HCT116 (cell line): ENCODE measurements at regions not wholly inside any gene's neighbourhood (a gene's known extent, or its start where the extent isn't known, plus 50 kb on each side); places are given as distances from the start of the nearest gene placed in this dataset.

ENCODE experiments used
- ATAC-seq: fragments of 200-7000 bp; cut with Tn5 transposase; 2 replicates; pipeline ENCODE4 v1.9.1; 2020; ENCODE audit warnings: mild to moderate bottlenecking, moderate library complexity
- BruUV-seq: library from RNA; stranded (reverse); fragments of 400-500 nt; replicated peaks from 2 replicates; lab custom pipeline; 2021; lab: Mats Ljungman, UMichigan
- CTCF ChIA-PET: fragments of 300-600 bp; sonication (Branson Sonifier 250); formaldehyde crosslinking; loops from one replicate; lab custom pipeline; 2021; ENCODE audit warnings: antibody characterized with exemption; lab: Charles Lee
- POLR2A ChIA-PET: fragments of 300-600, 350-600 bp; sonication (Branson Sonifier 250); formaldehyde crosslinking; loops from one replicate; lab custom pipeline; 2021; ENCODE audit warnings: antibody characterized with exemption; lab: Charles Lee
- RAD21 ChIA-PET, 2 experiments: fragments of 300-600 bp; sonication (Branson Sonifier 250); formaldehyde crosslinking; loops; one replicate each; lab custom pipeline; 2023; ENCODE audit warnings: low total read pairs in 2 of 2; ENCODE audit not compliant: uncharacterized antibody in 2 of 2, unreplicated experiment in 2 of 2, low non-redundant PET in 1 of 2; lab: Charles Lee
- DNase-seq: peaks from one replicate; pipeline ENCODE4 v3.0.0-alpha.2; 2010; ENCODE audit warnings: low read depth, low spot score
- H2AFZ ChIP-seq: fragments of 200-600 bp; shearing (Covaris generic), sonication (generic); 2 replicates; pipeline ENCODE4 v1.6.1; 2017; ENCODE audit warnings: low read depth, mixed run types, mixed read lengths, antibody characterized with exemption, low read length; ENCODE audit not compliant: poor library complexity, severe bottlenecking
- H3K27ac ChIP-seq: 2 replicates; pipeline ENCODE4 v1.5.1; 2012; ENCODE audit warnings: low read depth, low read length
- H3K27me3 ChIP-seq: fragments of 200-600 bp; sonication (generic); 2 replicates; pipeline ENCODE4 v1.6.1; 2016; ENCODE audit warnings: mixed run types, low read length, mixed read lengths; ENCODE audit not compliant: insufficient read depth
- H3K36me3 ChIP-seq, 2 experiments: fragments of 200-500 bp in 1 of 2; fragments of 200-600 bp in 1 of 2; sonication (Bioruptor generic) in 1 of 2; sonication (generic) in 1 of 2; 2 replicates each; pipeline versions ENCODE4 v1.5.1 to v1.6.1; 2014 to 2016; ENCODE audit warnings: low read length in 2 of 2, inconsistent platforms in 1 of 2, mixed read lengths in 1 of 2, mixed run types in 1 of 2; ENCODE audit not compliant: insufficient read depth in 2 of 2, control insufficient read depth in 1 of 2
- H3K4me1 ChIP-seq, 2 experiments: fragments of 200-600 bp in 1 of 2; sonication (generic) in 1 of 2; 2 replicates each; pipeline versions ENCODE4 v1.5.1 to v1.6.1; 2012 to 2017; ENCODE audit warnings: low read length in 2 of 2, inconsistent platforms in 1 of 2, mild to moderate bottlenecking in 1 of 2, mixed read lengths in 1 of 2, mixed run types in 1 of 2, moderate library complexity in 1 of 2; ENCODE audit not compliant: insufficient read depth in 2 of 2, control insufficient read depth in 1 of 2
- H3K4me2 ChIP-seq: fragments of 200-600 bp; sonication (generic); 2 replicates; pipeline ENCODE4 v1.6.1; 2017; ENCODE audit warnings: mixed run types, low read length, mixed read lengths
- H3K4me3 ChIP-seq, 2 experiments: fragments of 200-600 bp in 1 of 2; sonication (generic) in 1 of 2; replicated peaks in 1 of 2; 2 replicates each; pipeline ENCODE4 v1.5.1; 2011 to 2016; ENCODE audit warnings: low read length in 2 of 2, control low read depth in 1 of 2, low read depth in 1 of 2, mild to moderate bottlenecking in 1 of 2, mixed read lengths in 1 of 2, mixed run types in 1 of 2
- H3K79me2 ChIP-seq: fragments of 200-600 bp; sonication (generic); 2 replicates; pipeline ENCODE4 v1.6.1; 2017; ENCODE audit warnings: mild to moderate bottlenecking, mixed run types, low read length, moderate library complexity, mixed read lengths; ENCODE audit not compliant: insufficient read depth
- H3K9ac ChIP-seq: fragments of 200-600 bp; sonication (generic); 2 replicates; pipeline ENCODE4 v1.6.1; 2016; ENCODE audit warnings: low read length, mixed read lengths
- H3K9me2 ChIP-seq: fragments of 200-600 bp; sonication (generic), shearing (Covaris generic); 2 replicates; pipeline ENCODE4 v1.6.1; 2017; ENCODE audit warnings: mixed run types, mild to moderate bottlenecking, moderate library complexity; ENCODE audit not compliant: insufficient read depth
- H3K9me3 ChIP-seq, 2 experiments: fragments of 200-500 bp in 1 of 2; fragments of 200-600 bp in 1 of 2; sonication (Bioruptor generic) in 1 of 2; sonication (generic) in 1 of 2; 2 replicates each; pipeline ENCODE4 v1.6.1; 2014 to 2017; ENCODE audit warnings: low read length in 2 of 2, mixed read lengths in 2 of 2, inconsistent platforms in 1 of 2, low read depth in 1 of 2, mild to moderate bottlenecking in 1 of 2, mixed run types in 1 of 2, moderate library complexity in 1 of 2; ENCODE audit not compliant: control insufficient read depth in 1 of 2, insufficient read depth in 1 of 2
- H4K20me1 ChIP-seq: fragments of 200-600 bp; sonication (generic), shearing (Covaris generic); 2 replicates; pipeline ENCODE4 v1.6.1; 2017; ENCODE audit warnings: mixed run types, mild to moderate bottlenecking, moderate library complexity; ENCODE audit not compliant: insufficient read depth
- CBX3 ChIP-seq: IDR thresholded peaks from 2 replicates; pipeline ENCODE4 v1.6.1; 2012; ENCODE audit warnings: low read depth
- CEBPB ChIP-seq: IDR thresholded peaks from 2 replicates; pipeline ENCODE4 v1.6.1; 2012; ENCODE audit warnings: low read depth
- EGR1 ChIP-seq: IDR thresholded peaks from 2 replicates; pipeline ENCODE4 v1.6.1; 2012; ENCODE audit warnings: low read depth
- EZH2 ChIP-seq: fragments of 200-600 bp; sonication (generic); IDR thresholded peaks from 2 replicates; pipeline ENCODE4 v1.6.1; 2017; ENCODE audit warnings: antibody characterized with exemption, mixed run types
- EZH2phosphoT487 ChIP-seq: fragments of 200-600 bp; IDR thresholded peaks from 2 replicates; pipeline ENCODE4 v1.6.1; 2018; ENCODE audit warnings: antibody characterized with exemption, borderline replicate concordance
- JUND ChIP-seq: IDR thresholded peaks from 2 replicates; pipeline ENCODE4 v1.6.1; 2012
- POLR2A ChIP-seq: IDR thresholded peaks from 2 replicates; pipeline ENCODE4 v1.7.0; 2011; ENCODE audit warnings: borderline replicate concordance; ENCODE audit not compliant: insufficient read depth, insufficient read length; ENCODE audit errors: extremely low read depth
- POLR2AphosphoS5 ChIP-seq: IDR thresholded peaks from 2 replicates; pipeline ENCODE4 v1.6.1; 2011; ENCODE audit warnings: mild to moderate bottlenecking, low read depth, low read length, moderate library complexity
- RAD21 ChIP-seq: IDR thresholded peaks from 2 replicates; pipeline ENCODE4 v1.6.1; 2012; ENCODE audit warnings: low read depth, mild to moderate bottlenecking
- SIN3A ChIP-seq: IDR thresholded peaks from 2 replicates; pipeline ENCODE4 v1.6.1; 2012; ENCODE audit warnings: low read depth
- SP1 ChIP-seq: IDR thresholded peaks from 2 replicates; pipeline ENCODE4 v1.6.1; 2012; ENCODE audit warnings: low read depth
- SRF ChIP-seq: IDR thresholded peaks from 2 replicates; pipeline ENCODE4 v1.6.1; 2012; ENCODE audit warnings: low read depth
- TCF7L2 ChIP-seq: IDR thresholded peaks from 2 replicates; pipeline ENCODE4 v1.7.0; 2011; ENCODE audit warnings: borderline replicate concordance, inconsistent platforms; ENCODE audit not compliant: insufficient read depth, insufficient read length; ENCODE audit errors: extremely low read depth
- YY1 ChIP-seq: IDR thresholded peaks from 2 replicates; pipeline ENCODE4 v1.6.1; 2011; ENCODE audit warnings: low read length, low read depth, moderate library complexity, mild to moderate bottlenecking; ENCODE audit not compliant: insufficient replicate concordance; ENCODE audit errors: extremely low read depth
- ZFX ChIP-seq: fragments of 450-650 bp; IDR thresholded peaks from 2 replicates; pipeline ENCODE4 v1.6.1; 2017
- ZNF274 ChIP-seq: fragments of 200-500 bp; sonication (Bioruptor generic); IDR thresholded peaks from 2 replicates; pipeline ENCODE4 v1.6.1; 2014; ENCODE audit warnings: mild to moderate bottlenecking, low read depth, low read length, inconsistent platforms
- intact Hi-C: fragments of 100-400 bp; cut with micrococcal nuclease; formaldehyde crosslinking; loops from 2 replicates; pipeline ENCODE4 v1.10.0; 2022
- TF ChIP-seq, protein P1 (sequence below): IDR thresholded peaks from 2 replicates; pipeline ENCODE4 v1.6.1; 2012
- TF ChIP-seq, protein P2 (sequence below): IDR thresholded peaks from 2 replicates; pipeline ENCODE4 v1.6.1; 2011; ENCODE audit warnings: mild to moderate bottlenecking, low read length, moderate library complexity; ENCODE audit not compliant: insufficient replicate concordance; ENCODE audit errors: extremely low read depth
- TF ChIP-seq, protein P3 (sequence below): IDR thresholded peaks from 2 replicates; pipeline ENCODE4 v1.6.1; 2012

GRCh38 chr5:61779743-61780142, 447.7 kb downstream of the ZSWIM6 start:
- no peaks in the 10 kb centered on the region for H3K9me2 ChIP-seq
- no peak overlapping the region for H2AFZ ChIP-seq
- no peaks in the 10 kb centered on the region for H3K36me3 ChIP-seq
- POLR2A ChIA-PET, result no interaction called here
- H3K9me3 ChIP-seq, result no peaks in the 10 kb centered on the region
- intact Hi-C loops, result no loop called here
- no peak overlapping the region for H3K27ac ChIP-seq
- H3K4me3 ChIP-seq, result no peak overlapping the region
- ATAC-seq (no peak), DNase-seq (no peak)
- H3K79me2 ChIP-seq, result no peaks in the 10 kb centered on the region
- RAD21 ChIA-PET, result no interaction called here
- BruUV-seq, result no TSS peak
- no peaks in the 10 kb centered on the region for H3K4me1 ChIP-seq
- peaks cover 67% of the 10 kb centered on the region for H3K27me3 ChIP-seq
- no peak overlapping the region for H3K4me2 ChIP-seq
- H3K9ac ChIP-seq, result no peak overlapping the region
- CTCF ChIA-PET, result interaction anchor here (1.1 kb wide), 1 partner anchor 11 kb away, joined by 8 read pairs; no protein-coding TSS in a partner anchor
- H4K20me1 ChIP-seq, result no peaks in the 10 kb centered on the region
- TF ChIP-seq SP1 (no peak), TCF7L2 (no peak), SIN3A (no peak), CEBPB (no peak), EGR1 (no peak), CBX3 (no peak), YY1 (no peak), RAD21 (no peak), POLR2AphosphoS5 (no peak), EZH2 (no peak), ZFX (no peak), ZNF274 (no peak), POLR2A (no peak), JUND (no peak), EZH2phosphoT487 (no peak), SRF (no peak)
- TF ChIP-seq, protein P1, sequence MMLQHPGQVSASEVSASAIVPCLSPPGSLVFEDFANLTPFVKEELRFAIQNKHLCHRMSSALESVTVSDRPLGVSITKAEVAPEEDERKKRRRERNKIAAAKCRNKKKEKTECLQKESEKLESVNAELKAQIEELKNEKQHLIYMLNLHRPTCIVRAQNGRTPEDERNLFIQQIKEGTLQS, result no peak
- TF ChIP-seq, protein P2, sequence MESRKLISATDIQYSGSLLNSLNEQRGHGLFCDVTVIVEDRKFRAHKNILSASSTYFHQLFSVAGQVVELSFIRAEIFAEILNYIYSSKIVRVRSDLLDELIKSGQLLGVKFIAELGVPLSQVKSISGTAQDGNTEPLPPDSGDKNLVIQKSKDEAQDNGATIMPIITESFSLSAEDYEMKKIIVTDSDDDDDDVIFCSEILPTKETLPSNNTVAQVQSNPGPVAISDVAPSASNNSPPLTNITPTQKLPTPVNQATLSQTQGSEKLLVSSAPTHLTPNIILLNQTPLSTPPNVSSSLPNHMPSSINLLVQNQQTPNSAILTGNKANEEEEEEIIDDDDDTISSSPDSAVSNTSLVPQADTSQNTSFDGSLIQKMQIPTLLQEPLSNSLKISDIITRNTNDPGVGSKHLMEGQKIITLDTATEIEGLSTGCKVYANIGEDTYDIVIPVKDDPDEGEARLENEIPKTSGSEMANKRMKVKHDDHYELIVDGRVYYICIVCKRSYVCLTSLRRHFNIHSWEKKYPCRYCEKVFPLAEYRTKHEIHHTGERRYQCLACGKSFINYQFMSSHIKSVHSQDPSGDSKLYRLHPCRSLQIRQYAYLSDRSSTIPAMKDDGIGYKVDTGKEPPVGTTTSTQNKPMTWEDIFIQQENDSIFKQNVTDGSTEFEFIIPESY, result no peak
- TF ChIP-seq, protein P3, sequence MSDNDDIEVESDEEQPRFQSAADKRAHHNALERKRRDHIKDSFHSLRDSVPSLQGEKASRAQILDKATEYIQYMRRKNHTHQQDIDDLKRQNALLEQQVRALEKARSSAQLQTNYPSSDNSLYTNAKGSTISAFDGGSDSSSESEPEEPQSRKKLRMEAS, result no peak
